ENCODE measurements at regions not wholly inside any gene's neighbourhood (a gene's known extent, or its start where the extent isn't known, plus 50 kb on each side); places are given as distances from the start of the nearest gene placed in this dataset.

DNA sequence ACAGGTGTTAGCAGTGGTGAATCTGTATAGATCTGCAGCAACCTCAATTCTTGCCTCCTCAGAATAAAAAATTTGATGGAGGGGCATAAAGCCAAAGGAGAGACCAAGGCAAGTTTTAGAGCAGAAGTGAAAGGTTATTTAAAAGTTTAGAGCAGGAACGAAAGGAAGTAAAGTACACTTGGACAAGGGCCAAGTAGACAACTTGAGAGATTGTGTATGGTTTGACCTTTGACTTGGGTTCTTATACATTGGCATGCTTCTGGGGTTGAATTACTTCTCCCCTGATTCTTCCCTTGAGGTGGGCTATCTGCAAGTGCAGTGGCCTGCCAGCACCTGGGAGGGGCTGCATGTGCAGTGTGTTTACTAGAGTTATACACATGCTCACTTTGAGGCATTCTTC, 278.8 kb upstream of the NDST3 start:
- DNase-seq (ENCODE audit: low read depth, low spot score) = no peak
- no peak overlapping the region for H3K4me3 ChIP-seq (ENCODE audit: low read length)

DNA sequence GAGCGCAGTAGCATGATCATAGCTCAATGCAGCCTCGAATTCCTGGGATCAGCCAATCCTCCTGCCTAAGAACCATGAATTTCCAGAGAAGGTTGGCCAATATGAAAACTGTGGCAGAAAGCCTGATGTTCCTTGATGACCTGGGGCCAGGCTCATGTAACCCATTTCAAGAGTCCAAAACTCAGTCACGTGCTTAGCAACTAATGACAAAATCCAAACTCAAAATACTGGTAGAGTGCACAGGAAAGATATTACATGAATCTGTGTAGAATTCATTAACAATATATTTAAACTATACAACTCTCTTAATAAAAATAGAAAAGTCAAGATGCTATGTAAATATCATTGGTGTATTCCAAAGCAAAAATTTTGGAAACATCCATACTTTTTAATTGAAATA, 265.7 kb upstream of the NDST3 start:
- H3K4me3 ChIP-seq (ENCODE audit: low read length) = no peak overlapping the region
- DNase-seq (ENCODE audit: low read depth, low spot score) = no peak

DNA sequence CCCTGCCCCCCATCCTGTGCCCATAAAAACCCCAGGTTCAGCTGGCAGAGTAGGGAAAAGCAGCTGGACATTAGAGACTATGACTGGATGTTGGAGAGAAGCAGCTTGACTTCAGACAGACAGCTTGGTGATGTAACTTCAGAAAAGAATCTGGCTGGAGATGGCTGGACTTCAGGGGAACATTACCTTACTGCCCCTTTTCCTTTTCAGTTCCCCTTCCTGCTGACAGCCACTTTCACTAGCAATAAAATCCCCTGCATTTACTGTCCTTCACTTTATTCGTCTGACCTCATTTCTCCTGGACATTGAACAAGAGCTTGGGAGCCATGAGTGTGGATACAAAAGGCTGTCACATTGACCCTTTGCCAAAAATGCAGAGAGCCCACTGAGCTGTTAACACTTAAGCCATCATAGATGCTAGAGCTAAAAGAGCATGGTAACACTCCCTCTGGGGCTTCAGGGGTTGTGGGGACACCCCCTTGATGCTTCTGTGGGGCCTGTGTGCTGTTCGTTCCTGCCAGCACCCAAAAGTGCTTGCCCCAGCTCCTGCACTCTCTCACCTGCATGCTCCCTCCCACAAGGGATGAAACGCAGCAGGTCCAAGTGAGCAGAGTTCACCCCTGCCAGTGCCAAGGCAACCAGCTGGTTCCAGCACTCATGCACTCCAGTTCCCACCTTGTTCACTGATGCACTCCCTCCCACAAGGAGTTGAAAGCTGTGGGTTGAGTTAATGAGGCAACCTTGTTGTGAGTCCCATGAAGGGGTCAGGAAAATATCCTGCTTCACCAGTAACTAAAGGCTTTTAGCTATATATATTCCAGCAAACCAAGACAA, 263.8 kb upstream of the NDST3 start:
- no peak overlapping the region for H3K4me3 ChIP-seq (ENCODE audit: low read length)
- no peak for DNase-seq (ENCODE audit: low read depth, low spot score)

DNA sequence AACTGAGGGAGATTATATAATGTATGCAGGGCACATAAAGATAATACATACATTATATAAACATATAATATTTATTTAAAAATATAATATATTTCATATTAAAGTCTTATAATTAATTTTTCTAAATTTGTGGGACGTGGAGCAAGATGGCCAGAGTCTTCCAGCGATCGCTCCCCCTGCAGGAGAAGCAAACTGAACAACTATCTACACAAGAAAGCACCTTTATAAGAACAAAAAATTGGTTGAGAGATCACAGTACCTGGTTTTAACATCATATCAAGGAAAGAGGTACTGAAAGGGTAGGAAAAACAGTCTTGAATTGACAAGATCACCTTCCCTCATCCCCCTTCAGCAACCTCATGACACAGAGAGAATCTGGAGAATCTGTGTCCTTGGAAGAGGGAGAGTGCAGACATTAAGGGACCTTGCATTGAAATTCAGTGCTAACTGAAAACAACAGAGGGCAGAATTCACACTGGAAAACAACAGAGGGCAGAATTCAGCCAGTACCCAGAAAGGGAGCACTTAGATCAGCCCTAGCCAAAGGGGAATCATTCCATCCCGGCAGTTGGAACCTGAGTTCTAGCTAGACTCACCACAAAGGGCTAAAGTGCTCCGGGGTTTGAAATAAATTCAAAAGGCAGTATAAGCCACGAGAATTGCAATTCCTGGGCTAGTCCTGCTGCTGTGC, 262.5 kb upstream of the NDST3 start:
- no peak overlapping the region for H3K4me3 ChIP-seq (ENCODE audit: low read length)
- no peak for DNase-seq (ENCODE audit: low read depth, low spot score)

DNA sequence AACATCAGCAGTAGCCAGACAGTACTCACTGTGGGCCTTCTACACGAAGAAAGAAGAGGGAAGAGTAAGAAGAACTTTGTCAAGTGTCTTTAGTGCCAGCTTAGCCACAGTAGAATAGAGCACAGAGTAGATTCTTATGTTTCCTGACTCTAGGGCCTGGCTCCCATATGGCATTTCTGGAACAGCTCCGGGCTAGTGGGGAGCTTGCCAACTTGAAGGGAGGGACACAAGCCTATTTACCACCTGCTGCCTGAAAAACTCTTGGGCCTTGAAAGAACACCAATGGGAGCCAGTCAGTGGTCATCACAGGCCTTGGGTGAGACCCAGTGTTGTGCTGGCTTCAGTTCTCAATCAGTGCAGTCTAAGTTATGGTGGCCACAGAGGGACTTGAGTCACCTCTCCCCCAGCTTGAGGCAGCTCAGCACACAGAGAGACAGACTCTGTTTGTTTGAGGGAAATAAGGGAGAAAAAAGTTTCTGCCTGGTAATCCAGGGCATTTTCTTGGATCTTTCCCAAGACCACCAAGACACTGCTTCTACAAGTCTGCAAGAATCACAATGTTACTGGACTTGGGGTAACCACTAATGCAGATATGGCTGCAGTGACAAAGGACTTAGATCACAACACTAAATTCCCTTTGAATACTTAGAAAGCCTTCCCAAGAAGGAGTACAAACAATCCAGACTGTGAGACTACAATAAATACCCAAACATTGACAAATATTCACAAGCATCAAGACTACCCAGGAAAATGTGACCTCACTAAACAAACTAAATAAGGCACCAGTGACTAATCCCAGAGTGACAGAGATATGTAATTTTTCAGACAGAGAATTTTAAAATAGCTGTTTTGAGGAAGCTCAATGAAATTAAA, 261.0 kb upstream of the NDST3 start:
- no peak overlapping the region for H3K4me3 ChIP-seq (ENCODE audit: low read length)
- no peak for DNase-seq (ENCODE audit: low read depth, low spot score)

DNA sequence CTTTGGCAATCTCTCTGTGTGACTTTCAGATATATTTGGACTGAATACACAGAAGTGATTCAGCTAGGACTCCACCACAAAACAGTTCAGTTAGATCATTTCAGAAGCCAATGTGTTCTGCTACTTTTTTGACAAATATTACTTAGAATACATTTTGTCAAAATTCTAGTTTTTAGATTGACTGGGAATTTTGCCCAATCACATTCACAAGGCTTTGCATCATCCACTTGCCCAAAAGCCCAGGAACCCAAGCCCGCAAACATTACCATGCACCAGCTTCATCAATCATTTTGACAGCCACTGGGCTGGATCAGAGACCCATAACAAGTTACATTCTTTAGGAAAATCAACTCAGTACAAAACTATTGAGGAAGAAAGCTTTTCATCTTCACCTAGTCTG, 256.6 kb upstream of the NDST3 start:
- no peak overlapping the region for H3K4me3 ChIP-seq (ENCODE audit: low read length)
- DNase-seq (ENCODE audit: low read depth, low spot score) = no peak

DNA sequence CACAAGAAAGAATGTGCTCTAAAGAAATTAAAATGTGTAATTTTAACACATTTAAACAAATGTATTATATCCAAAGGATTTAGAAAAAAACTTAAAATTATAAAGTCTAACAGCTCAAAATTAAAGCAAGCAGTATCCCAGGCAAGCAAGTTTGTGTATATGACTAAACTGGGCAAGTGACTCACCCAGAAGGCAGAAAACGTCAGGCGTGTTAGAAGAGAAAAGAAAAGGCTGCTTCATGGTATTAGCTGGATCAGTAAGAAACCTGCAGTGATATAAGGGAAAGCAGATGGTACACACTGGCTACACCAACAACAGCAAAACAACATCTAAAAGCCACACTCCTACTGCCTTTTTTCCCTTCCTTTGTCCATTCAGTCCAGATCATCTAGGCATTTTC, 250.6 kb upstream of the NDST3 start:
- no peak overlapping the region for H3K4me3 ChIP-seq (ENCODE audit: low read length)
- no peak for DNase-seq (ENCODE audit: low read depth, low spot score)

DNA sequence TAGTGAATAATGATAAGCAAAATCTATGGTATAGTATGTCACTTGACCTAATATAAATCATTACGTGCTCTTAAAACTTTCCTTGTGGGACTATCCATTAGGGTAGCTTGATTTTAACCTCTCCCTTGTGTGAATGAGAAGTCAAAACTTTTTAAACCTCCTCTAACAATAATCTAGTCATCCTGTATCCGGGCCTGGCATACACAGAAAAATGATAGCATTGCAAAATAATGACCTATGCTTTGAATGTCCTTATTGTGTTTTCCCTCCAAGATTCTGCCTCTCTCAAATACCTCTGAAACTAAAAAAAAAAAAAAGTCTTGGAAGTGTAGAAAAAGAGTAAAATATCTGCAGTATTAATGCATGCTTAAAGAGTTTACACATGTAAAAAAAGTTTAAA, 250.0 kb upstream of the NDST3 start:
- DNase-seq (ENCODE audit: low read depth, low spot score) = no peak
- no peak overlapping the region for H3K4me3 ChIP-seq (ENCODE audit: low read length)

DNA sequence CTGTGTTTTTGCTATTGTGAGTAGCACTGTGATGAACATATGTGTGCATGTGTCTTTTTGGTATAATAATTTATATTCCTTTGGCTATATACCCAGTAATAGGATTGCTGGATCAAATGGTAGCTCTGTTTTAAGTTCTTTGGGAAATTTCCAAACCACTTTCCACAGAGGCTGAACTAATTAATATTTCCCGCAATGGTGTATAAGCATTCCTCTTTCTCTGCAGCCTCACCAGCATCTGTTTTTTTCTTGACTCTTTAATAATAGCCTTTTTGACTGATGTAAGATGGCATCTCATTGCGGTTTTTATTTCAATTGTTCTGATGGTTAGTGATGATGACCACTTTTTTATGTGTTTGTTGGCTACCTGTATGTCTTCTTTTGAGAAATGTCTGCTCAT, 247.7 kb upstream of the NDST3 start:
- no peak for DNase-seq (ENCODE audit: low read depth, low spot score)
- no peak overlapping the region for H3K4me3 ChIP-seq (ENCODE audit: low read length)

DNA sequence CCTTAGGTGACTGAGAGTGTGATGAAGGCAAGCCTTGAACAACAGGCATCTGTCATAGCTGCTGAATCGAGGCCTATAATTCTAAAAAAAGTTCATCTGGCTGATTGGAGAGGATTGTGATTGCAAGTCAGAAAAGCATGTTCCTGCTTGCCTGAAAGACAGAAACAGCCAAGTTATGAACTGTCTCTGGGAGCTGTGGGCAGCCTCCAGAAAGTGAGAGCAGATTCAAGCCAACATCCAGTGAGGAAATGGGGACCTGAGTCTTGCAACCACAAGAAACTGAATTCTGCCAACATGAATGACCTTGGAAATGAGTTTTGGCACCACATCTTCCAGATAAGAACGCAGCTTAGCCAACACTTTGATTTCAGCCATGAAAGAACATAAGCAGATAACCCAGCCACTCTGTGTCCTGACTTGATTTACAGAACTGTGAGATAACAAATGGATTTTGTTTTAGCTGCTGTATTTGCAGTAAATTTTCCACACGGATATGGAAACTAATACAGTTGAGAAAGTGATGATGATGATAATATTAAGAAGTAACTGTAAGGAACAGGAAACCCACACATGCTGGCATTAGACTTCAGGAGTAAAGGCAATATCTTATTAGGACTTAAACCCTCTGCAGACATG, 240.3 kb upstream of the NDST3 start:
- no peak for DNase-seq (ENCODE audit: low read depth, low spot score)
- no peak overlapping the region for H3K4me3 ChIP-seq (ENCODE audit: low read length)

DNA sequence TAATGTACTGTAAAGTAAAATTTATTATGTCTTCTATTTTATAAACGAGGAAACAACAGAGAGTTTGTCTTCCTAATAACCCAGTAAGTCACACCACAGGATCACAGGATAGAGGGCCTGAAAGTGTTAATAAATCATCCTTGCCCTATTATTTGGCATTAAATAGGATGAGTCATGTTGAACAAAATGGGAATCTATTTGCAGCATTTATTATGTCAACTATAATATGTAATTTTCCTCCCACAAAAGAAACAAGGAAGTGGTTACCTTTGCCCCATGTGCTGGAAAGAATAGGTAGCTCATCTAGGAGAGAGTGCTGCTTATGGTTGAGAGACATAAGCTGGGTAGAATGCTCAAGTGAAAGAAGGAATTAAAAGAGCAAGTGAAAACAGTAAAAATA, 237.6 kb upstream of the NDST3 start:
- H3K4me3 ChIP-seq (ENCODE audit: low read length) = no peak overlapping the region
- DNase-seq (ENCODE audit: low read depth, low spot score) = peak; percentile 8

DNA sequence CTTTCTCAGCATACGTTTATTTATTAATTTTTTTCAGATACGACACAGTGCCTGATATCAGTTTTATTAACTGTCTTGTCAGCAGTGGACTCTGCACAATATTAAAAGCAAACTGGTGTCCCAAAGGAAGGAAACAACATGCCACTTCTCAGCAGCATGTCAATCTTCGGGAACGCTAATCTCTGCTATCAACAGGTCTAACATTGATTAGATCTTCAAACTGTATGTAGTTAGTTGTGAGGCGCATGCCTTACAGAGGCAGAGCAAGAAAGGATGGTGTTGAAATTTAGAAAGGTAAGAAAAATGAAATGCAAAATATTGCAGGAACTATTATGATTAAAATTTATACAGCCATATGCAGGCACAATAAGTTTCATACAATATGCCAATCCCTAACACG, 233.7 kb upstream of the NDST3 start:
- no peak overlapping the region for H3K4me3 ChIP-seq (ENCODE audit: low read length)
- DNase-seq (ENCODE audit: low read depth, low spot score) = no peak

DNA sequence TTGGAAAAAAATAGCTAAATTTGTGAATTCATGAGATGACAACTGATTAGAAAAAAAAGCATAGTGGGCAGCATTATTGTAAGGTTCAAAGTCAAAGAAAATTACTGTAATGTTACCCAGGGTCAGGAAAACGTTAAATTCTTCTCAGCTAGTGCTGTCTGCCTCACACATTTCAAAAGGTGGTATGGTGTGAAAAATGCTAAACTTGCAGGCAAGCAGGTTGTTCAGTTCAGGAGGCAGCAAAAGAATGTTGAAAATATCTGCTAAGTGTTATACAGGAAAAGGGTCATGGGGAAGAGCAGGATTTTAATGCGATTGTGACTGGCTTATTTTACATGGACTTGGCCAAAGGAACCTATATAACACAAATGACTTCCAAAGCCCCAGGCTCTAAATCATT, 232.5 kb upstream of the NDST3 start:
- DNase-seq (ENCODE audit: low read depth, low spot score) = no peak
- H3K4me3 ChIP-seq (ENCODE audit: low read length) = no peak overlapping the region

DNA sequence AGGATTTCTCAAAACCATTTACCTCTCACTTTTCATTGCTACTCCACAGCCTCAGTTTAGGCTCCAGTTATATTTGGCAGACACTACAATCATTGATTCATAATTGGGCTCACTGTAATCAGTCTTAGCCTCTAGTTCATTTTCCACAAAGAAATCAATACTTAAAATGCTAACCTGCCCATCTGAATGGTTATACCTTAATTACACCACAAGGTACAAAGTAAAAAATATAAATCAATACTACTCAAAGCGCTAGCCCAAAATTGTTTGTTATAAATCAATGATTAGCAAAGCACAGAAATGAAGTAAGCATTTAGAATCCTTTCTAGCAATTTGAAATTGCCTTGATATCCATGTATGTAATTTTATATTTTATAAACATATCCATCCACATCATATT, 222.6 kb upstream of the NDST3 start:
- no peak overlapping the region for H3K4me3 ChIP-seq (ENCODE audit: low read length)

DNA sequence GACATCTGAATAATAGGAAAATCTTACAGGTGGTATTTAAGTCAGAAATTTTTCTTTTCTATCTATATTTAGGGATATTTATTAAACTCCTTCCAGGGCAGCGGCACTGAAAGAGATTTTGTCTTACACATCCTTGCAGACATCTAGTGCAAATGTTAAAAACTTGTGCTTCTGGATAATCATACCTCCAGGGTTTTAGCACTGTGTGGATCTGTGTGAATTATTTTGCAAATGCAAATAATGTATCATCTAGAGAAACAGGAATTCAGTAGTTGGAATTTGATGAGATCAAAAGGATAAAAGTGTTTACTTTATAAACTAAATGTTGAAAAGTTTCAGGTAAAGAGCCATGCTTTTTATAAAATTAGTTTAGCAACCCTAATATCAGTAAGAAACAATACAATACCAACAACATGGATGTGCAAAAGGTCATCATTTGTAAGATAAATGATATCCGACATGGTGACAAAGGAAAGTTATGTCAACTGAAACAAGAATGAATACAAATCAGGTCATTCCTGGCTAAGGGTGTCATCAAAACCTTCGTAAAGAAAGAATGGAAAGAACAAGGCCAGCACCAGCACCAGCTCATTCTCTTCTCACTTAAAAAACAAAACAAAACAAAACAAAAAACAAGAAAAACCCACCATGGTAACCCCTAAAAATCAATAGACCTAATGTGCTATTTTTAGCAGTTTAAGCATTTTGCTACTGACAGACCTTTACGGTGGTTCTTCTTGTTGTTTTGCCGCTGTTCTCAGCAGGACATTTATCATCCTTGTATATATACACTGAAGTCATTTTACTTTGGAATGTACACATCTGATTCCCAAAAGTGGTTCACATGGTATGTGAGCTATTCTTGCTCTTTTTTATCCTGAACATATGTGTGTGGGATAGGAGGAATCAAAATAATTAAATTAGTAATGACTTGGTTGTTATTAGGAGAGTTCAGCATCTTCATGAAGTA, 219.7 kb upstream of the NDST3 start:
- DNase-seq (ENCODE audit: low read depth, low spot score) = no peak
- H3K4me3 ChIP-seq (ENCODE audit: low read length) = no peak overlapping the region

More for the DNA sequence above, 222.6 kb upstream of the NDST3 start:
- DNase-seq (ENCODE audit: low read depth, low spot score) = no peak

DNA sequence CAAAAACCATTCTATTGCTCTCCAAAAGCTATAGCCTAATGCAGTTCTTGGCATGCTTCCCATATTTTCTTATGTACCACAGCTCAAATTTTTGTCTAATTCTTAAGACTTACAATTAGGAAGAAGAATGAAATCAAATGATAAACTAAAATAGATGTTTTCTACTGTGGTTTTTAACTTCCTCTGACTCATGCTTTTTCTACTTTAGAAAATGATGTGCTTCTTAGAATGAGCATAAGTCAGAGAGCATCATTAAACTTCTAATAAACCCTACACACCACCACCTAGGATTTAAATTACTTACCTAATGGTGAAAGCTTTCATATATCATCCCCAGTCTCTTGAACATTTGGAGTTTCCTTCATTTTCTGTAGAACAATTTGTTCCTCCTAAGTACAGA, 217.0 kb upstream of the NDST3 start:
- DNase-seq (ENCODE audit: low read depth, low spot score) = no peak
- H3K4me3 ChIP-seq (ENCODE audit: low read length) = no peak overlapping the region

DNA sequence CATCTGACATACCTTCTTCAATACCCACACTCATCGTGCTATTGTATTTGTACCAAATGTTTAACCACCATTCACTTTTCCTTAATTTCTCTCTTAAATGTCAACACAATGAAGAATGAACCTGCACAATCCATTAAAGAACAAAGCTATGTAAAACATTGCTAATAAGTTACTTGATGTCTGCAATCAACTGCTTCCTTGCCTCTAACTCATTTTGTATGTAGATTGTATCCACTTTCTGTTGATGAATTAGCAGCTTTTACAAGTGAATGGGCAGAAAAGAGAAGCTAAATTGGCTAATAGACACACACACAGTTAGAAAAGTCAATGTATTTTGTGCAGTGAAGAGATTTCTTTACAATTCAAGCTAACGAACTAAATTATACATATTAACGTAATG, 212.5 kb upstream of the NDST3 start:
- no peak overlapping the region for H3K4me3 ChIP-seq (ENCODE audit: low read length)
- no peak for DNase-seq (ENCODE audit: low read depth, low spot score)

DNA sequence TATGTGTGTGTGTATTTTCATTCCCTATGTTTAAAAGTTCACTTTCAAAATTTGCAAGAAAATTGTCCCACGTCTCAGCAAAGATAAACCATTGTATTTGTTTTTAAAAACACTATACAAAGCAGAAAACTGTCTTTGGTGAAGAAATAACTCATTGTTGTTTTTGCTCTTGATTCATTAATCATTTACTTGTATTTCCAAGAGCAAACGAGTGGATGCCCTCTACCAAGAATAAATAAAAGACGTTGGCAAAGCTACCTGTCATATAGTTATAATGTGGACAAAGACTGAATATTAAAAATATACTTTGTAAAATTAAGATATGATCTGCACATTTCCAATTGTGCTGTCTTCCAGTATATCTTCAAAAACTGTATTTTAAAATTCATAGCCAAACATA, 210.9 kb upstream of the NDST3 start:
- no peak for DNase-seq (ENCODE audit: low read depth, low spot score)
- H3K4me3 ChIP-seq (ENCODE audit: low read length) = no peak overlapping the region
